Heart left ventricle (tissue), 13 donors: ENCODE measurements at regions not wholly inside any gene's neighbourhood (a gene's known extent, or its start where the extent isn't known, plus 50 kb on each side); places are given as distances from the start of the nearest gene placed in this dataset.

Experiments used
- CTCF ChIP-seq, 12 donors: fragments of 200-600 bp; sonication (generic) in 4 of 12; IDR thresholded peaks; one replicate each; pipeline versions ENCODE4 v1.5.0 to v1.8.0; 2018 to 2022; ENCODE audit warnings: antibody characterized with exemption in 12 of 12, mild to moderate bottlenecking in 5 of 12
- POLR2A ChIP-seq, 2 donors: fragments of 450-650 bp; IDR thresholded peaks; one replicate each; pipeline ENCODE4 v1.6.1; 2017; ENCODE audit warnings: antibody characterized with exemption in 2 of 2, mild to moderate bottlenecking in 2 of 2, moderate library complexity in 2 of 2
- donor health status: ischemic (EF 13 %, LVEDD 7.1; RV severe dilation, severe dysfunction).
- donor health status: DM: no; HTN: yes; CAD: no.
- donor health status: DM: no; HTN: no; CAD: no.
- donor health status: ischemic (EF 25% LVEDD 6.9; RV normal size, moderate dysfunction).
- donor health status: ischemic (EF 25% LVEDD 5.7; RV mildly dilated, moderate dysfunction).
- donor health status: ischemic (EF 35%, LVEDD 5.7; RV mildly dilated, moderate dysfunction).
- donor health status: nonischemic (EF 11% LVEDD 7.7; RV severe dilation, severe dysfunction).
- donor health status: DM: yes; HTN: yes; CAD: no.
- donor health status: PGD.
- donor health status: ischemic (EF 29% LVEDD 5.4; RV normal size, mild dysfunction).
- donor health status: nonischemic (EF 23%, LVEDD 6.1; RV moderate dilation, normal function).

- TF ChIP-seq CTCF (IDR thresholded peaks at IDR 0.05) (no peak), POLR2A (IDR thresholded peaks at IDR 0.05) (no peak)
These were observed 161.1 kb downstream of the RPS24 start for GRCh38 chr10:78194539-78195402.
